IPS-18c (cell line): ENCODE measurements at regions not wholly inside any gene's neighbourhood (a gene's known extent, or its start where the extent isn't known, plus 50 kb on each side); places are given as distances from the start of the nearest gene placed in this dataset.
"Not testable (repeated sequence)": the region's sequence is repeated elsewhere in the genome, so short reads cannot be mapped to it uniquely, and the experiment has no call there.

Experiments
- H3K4me3 ChIP-seq: 2 replicates; pipeline ENCODE4 v1.7.0; 2013; ENCODE audit warnings: low read depth, mild to moderate bottlenecking, low read length, moderate library complexity; ENCODE audit not compliant: insufficient read depth
- H3K9me3 ChIP-seq: one replicate; pipeline ENCODE4 v1.6.1; 2013; ENCODE audit warnings: mild to moderate bottlenecking, low read length, moderate library complexity; ENCODE audit not compliant: control insufficient read depth, insufficient read depth

DNA sequence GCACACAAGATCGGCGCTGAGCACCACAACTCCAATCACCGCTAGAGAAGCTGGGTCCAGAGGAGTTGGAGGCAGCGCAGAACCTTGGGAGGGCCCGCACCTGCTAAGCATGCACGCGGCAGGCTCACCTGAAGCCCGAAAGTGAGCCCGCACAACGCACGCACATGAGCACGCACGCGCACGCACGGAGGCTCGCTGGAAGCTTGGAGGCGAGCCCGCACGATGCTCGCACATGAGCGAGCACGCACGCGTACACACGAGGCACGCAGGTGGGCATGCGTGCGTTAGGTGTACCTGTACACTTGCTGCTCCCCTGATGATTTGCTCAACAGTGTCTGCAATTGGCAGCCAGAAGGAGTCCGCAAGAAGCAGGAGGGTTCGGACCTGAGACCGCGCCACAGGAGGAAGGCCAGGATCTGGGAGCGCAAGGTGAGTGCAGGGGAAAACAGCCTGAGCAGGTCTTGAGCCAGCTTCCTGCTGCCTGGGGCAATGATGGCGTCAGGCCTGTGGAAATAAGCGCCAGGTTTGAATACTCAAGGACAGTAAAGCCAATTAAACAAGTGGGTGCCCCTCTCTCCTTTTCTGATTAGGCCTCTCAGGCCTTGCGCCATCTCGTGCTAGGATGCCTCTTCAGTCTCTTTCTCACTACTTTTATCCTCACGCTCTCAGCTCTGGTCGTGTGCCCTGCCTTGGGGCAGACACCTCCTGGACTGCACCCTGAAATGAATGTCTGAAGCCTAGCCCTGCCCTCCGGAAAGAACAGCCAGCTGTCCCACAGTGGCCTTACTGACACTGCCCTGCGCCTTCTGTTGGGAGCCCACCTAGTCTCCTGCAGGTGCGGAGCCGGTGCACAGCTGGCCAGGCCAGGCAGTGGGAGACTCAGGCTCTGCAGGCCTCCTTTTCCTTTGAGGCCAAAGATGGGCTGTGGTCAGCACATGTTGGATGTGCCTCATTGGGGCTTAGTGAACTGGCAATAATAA, 340.4 kb downstream of the CDC5L start:
- Histone ChIP-seq H3K4me3 (no peak overlapping the region), H3K9me3 (no peaks in the 10 kb centered on the region)

DNA sequence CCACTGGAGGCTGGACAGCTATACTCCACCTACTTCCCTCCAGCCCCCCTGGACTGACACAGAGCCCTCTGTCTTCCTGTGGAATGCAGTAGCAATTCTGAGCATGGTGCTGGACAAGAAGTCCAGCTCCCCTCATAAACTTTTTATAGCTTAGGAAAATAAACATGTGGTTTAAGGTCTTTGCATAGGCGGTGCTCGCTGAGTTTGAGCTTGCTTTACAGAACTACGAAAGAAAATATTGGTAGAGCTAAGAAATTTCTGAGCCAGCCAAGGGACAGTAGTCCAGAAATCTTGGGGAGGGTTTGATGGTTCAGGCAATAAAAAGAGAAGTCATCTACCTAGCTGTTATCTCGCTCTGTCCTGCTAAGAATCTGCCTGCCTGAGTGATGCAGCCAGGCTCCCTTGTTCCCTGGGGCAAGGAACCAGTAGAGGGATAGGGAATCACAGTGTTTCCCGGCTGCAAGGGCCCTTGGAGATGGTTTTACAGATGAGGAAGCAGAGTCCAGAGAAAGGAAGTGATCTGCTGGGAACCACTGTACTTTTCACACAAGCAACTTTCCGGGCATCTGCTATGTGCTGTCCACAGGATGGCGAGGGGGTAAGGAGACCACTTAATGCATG, 343.4 kb downstream of the CDC5L start:
- Histone ChIP-seq H3K4me3 (no peak overlapping the region), H3K9me3 (no peaks in the 10 kb centered on the region)

DNA sequence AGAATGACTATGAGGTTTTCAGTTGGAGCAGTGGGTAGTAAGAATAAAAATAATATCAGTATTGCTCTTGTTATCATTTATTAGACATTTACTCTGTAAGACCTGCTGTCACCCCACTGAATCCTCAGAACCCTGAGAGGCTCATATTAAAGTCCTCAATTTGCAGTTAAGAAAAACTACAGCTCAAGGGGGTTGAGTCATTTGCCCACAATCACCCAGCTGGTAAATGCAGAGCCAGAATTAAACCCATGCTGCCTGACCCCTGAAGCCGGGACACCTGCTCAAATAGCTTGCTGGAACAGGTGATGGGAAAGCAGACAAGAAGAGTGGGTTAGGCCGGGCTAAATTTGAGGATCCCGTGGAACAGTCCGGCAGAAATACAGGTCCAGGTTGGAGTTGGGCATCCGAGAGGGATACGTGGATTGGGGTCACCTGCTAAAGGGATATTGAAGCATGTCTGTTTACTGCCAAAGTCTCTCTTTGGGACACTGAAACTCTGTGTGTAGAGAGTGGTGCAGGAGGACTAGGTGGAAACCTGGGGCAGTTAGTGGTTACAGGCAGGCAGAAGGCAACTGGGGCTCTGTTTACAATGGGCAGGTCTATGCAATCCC, 344.1 kb downstream of the CDC5L start:
- Histone ChIP-seq H3K9me3 (no peaks in the 10 kb centered on the region), H3K4me3 (no peak overlapping the region)

DNA sequence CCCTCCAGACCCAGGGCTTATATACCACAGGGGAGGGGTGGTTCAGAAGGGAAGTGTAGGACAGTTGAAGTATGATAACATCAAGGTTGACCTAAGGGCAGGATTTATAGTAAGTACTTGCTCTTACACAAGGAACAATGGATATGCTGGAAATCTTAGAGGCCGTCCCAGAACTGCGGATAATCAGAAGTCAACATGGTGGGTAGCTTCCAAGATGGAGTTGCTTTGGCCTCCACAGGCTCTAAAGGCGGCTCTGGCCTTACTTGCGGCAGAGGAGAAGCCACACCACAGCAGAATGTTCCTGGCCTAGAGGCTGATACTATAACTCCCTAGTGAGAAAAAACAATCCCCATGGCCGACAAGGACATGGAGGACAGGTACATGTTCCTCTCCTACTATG, 344.7 kb downstream of the CDC5L start:
- Histone ChIP-seq H3K9me3 (no peaks in the 10 kb centered on the region), H3K4me3 (no peak overlapping the region)

GRCh38 chr6:44733126-44733525, 345.6 kb downstream of the CDC5L start:
- no peak overlapping the region for H3K4me3 ChIP-seq
- H3K9me3 ChIP-seq = no peaks in the 10 kb centered on the region

DNA sequence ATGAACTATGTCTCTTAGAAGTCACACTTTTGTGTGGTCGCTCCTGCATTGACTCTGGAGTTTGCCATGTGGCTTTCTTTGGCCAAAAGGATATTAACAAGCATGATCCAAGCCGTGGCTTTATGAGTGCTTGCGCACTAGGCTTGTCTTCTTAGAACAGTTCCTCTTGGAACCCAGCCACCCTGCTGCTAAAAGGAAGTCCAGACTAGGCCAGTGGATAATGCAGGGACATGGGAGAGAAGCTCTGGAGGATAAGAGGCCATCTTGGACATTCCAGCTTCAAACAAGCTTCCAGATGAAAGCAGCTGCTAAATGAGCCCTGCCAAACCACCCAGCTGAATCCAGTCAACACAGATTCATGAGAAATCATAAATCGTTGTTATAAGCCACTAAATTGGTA, 346.4 kb downstream of the CDC5L start:
- no peaks in the 10 kb centered on the region for H3K9me3 ChIP-seq
- H3K4me3 ChIP-seq = no peak overlapping the region

DNA sequence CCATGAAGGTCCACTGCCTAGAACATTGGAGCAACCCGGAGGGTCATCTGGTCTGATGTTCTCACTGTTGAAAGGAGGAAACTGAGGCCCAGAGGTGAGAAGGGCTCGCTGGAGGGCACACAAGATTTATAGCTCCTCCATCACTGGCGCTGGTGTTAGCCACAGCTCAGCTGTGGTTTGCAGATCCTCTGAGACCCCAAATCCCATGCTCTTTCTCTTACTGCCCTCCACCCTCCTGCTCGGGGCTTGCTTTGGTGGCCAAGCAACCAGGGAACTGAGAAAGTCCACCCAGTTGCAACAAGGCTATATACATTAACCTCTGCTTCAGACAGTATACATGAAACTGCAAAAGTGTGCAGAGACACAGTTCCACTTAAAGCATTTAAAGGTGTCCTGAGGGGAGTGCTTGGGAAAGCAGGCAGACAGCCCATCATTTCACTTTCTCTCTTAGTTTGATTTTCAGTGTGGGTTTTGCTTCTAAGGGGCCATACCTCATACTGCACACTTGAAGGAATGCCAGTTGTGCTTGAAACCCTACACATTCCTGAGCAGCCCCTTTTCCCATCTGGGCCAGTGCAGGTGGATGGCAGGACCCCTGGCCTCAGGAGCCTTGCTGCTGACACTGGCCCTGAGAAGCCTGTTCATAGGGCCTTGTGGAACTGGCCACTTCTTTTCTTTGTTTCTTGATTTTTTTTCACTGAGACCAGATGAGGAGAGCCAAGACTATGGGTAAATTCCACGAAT, 347.6 kb downstream of the CDC5L start:
- Histone ChIP-seq H3K4me3 (no peak overlapping the region), H3K9me3 (no peaks in the 10 kb centered on the region)

GRCh38 chr6:44735630-44735963, 348.1 kb downstream of the CDC5L start:
- no peak overlapping the region for H3K4me3 ChIP-seq

DNA sequence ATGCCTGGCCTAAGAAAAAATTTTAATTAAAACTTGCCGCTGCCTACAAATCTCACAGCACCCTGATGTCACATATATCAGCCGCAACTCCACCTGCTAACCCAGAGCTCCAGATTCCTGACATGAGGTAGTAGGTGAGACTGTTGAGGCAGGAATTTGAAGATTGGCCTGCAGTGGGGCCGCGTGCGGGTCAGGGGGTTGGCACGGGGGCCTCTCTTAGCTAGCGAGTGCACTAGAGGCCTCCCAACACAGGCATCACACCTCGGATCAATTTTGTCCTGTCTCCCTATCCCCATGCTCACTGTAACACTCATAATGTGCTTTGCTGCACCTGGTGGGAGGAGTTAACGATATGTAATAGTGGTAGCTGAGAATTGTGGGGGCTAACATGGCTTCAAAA, 349.8 kb downstream of the CDC5L start:
- Histone ChIP-seq H3K4me3 (no peak overlapping the region), H3K9me3 (no peaks in the 10 kb centered on the region)

More at GRCh38 chr6:44735630-44735963, 348.1 kb downstream of the CDC5L start:
- H3K9me3 ChIP-seq = no peaks in the 10 kb centered on the region

DNA sequence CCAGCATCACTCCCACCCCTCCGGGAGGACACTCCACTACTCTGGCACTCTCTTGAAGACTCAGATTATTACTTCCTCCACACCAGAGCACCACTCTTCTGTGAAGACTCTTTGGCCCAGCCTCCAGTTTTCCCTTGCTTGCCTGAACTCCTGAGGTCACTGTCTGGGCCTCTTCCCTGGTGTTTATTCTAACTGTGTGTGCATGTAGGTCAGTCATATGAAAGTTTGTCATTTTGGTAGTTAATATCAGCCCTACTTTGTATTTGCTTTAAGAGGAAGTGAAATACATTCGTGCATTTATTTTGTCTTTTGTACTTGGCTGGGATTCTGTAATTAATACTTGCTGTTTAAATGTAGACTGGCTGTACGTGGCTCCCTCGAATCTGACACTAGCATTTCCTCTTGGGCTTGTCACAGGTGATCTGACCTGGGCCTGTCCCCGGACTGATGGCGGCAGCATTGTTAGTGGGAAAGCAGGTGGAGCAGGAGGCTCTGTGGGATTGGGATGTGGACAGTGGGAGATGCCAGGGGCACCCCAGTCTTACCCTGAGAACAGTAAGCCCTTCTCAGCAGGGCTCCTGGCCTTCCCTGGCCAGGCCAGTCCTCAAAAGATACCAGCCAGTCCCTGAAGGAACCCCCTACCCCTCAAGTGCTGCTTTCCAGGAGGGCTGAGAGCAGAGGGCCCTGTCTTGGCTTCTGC, 350.5 kb downstream of the CDC5L start:
- Histone ChIP-seq H3K9me3 (no peaks in the 10 kb centered on the region), H3K4me3 (no peak overlapping the region)

- no peaks in the 10 kb centered on the region for H3K9me3 ChIP-seq
- H3K4me3 ChIP-seq = no peak overlapping the region
Measured at GRCh38 chr6:44738601-44739146, 351.2 kb downstream of the CDC5L start.

- Histone ChIP-seq H3K4me3 (no peak overlapping the region), H3K9me3 (no peaks in the 10 kb centered on the region)
Measured at GRCh38 chr6:44739181-44739580, 351.7 kb downstream of the CDC5L start.

- Histone ChIP-seq H3K4me3 (no peak overlapping the region), H3K9me3 (peaks cover 3% of the 10 kb centered on the region)
Measured at GRCh38 chr6:44740566-44741120, 353.1 kb downstream of the CDC5L start.

DNA sequence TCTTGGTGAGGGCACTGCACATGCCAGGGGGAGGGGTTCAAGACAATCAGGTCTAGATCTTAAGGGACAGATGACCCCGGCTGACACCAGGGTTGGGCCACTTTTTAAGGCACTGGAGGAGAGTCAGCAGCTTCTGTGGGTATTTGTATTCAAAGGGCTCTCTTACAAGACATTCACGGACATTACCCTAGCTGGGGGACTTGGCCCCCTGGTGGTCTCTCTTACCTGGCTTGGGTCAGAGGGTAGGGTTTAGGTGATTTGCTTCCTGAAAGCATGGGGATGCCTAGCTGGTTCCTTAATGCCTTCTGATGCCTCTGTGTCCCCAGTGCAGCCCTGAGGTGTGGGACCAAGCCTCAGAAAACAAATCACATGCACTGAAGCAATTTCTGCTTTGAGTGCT, 354.7 kb downstream of the CDC5L start:
- H3K9me3 ChIP-seq = peaks cover 3% of the 10 kb centered on the region

GRCh38 chr6:44742828-44743372, 355.4 kb downstream of the CDC5L start:
- H3K9me3 ChIP-seq = peaks cover 3% of the 10 kb centered on the region

More for the DNA sequence above, 354.7 kb downstream of the CDC5L start:
- H3K4me3 ChIP-seq = no peak overlapping the region

GRCh38 chr6:44760116-44760515, 372.6 kb downstream of the CDC5L start:
- not testable (repeated sequence) for H3K4me3 ChIP-seq, H3K9me3 ChIP-seq

More at GRCh38 chr6:44742828-44743372, 355.4 kb downstream of the CDC5L start:
- no peak overlapping the region for H3K4me3 ChIP-seq
